RWPE1 (cell line): ENCODE measurements at regions not wholly inside any gene's neighbourhood (a gene's known extent, or its start where the extent isn't known, plus 50 kb on each side); places are given as distances from the start of the nearest gene placed in this dataset.
A peak's percentile ranks its signal among the peaks of the same experiment; 100 is the strongest.

ENCODE experiments used
- CTCF ChIA-PET: fragments of 350-600 bp; sonication (Branson Sonifier 250); formaldehyde crosslinking; extraction: SDS; loops from one replicate; lab custom pipeline; 2021; lab: Yijun Ruan, JAX
- POLR2A ChIA-PET: fragments of 400-600 bp; formaldehyde crosslinking; extraction: SDS; loops from one replicate; lab custom pipeline; 2020; ENCODE audit warnings: antibody characterized with exemption; ENCODE audit not compliant: low non-redundant PET; lab: Yijun Ruan, JAX
- DNase-seq: peaks from one replicate; pipeline ENCODE4 v3.0.0; 2012; ENCODE audit warnings: low spot score
- H3K27ac ChIP-seq: fragments of 450-650 bp; 2 replicates; pipeline ENCODE4 v1.5.1; 2017
- CTCF ChIP-seq: fragments of 450-650 bp; conservative IDR thresholded peaks from 2 replicates; pipeline ENCODE4 v1.5.1; 2017; ENCODE audit warnings: low read depth, mild to moderate bottlenecking

- CTCF ChIA-PET, result interaction anchor here (0.6 kb wide), 2 partner anchors 33 to 46 kb away, joined by 3 read pairs; no protein-coding TSS in a partner anchor
- no peak for TF ChIP-seq CTCF
- POLR2A ChIA-PET, result interaction anchor here (0.6 kb wide), 1 partner anchor 48 kb away, joined by 3 read pairs; no protein-coding TSS in a partner anchor
- no peak overlapping the region for H3K27ac ChIP-seq
- no peak for DNase-seq
These were observed 129.2 kb downstream of the PSMG1 start for GRCh38 chr21:39054066-39054465.

- H3K27ac ChIP-seq, result peak overlapping the region; percentile 70
- ChIA-PET POLR2A (no interaction called here), CTCF (no interaction called here)
- no peak for TF ChIP-seq CTCF
- no peak for DNase-seq
These were observed 130.1 kb downstream of the PSMG1 start for GRCh38 chr21:39053126-39053525.

GRCh38 chr21:39052718-39053117 lies 130.5 kb downstream of the PSMG1 start:
- H3K27ac ChIP-seq, result peak overlapping the region; percentile 70
- no peak for TF ChIP-seq CTCF
- POLR2A ChIA-PET, result no interaction called here
- no peak for DNase-seq
- CTCF ChIA-PET, result no interaction called here

GRCh38 chr21:39051588-39051949 lies 131.7 kb downstream of the PSMG1 start:
- peak; percentile 85 for DNase-seq
- POLR2A ChIA-PET, result interaction anchor here (0.9 kb wide), 1 partner anchor 37 kb away, joined by 3 read pairs; no protein-coding TSS in a partner anchor
- TF ChIP-seq CTCF, result no peak
- CTCF ChIA-PET, result interaction anchor here (1.7 kb wide), 1 partner anchor 40 kb away, joined by 3 read pairs; no protein-coding TSS in a partner anchor
- peak overlapping the region; percentile 94 for H3K27ac ChIP-seq

DNA sequence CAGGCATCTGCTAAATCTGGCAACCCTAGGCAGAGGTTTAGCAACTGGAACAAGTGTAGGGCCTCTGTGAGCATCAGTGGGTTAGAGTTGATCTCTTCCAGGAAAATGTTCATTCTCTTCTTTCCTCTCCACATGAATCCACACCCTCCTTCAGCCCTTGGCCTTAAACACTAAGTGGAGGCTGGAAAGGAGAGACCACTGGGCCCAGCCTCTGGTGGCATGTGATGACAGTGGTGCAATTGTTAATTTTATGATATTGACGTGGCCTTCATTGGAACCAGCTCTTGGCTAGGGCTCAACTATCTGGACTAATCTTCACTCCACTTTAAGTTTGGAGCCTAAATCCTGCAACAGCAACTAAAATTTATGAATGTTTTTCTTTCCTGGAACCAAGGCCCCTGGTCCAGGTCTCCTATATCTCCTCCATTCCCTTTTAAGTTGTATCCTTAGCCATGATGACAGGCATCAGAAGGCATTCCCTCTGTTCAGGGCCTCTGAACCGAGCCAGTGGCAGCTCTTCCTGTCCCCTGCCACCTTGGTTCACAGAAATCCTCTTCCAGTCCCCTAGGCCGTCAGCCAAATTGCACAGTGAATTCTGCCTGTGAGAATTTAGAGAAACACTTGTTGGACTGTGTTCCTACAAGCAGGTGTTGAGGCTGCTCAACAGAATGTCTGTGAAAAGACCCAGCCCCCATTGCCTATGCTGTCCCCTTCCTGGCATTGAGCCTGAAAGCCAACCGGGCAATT lies 132.2 kb downstream of the PSMG1 start:
- H3K27ac ChIP-seq, result peak overlapping the region; percentile 94
- no peak for DNase-seq
- ChIA-PET CTCF (interaction anchor here (1.7 kb wide), 1 partner anchor 39 kb away, joined by 3 read pairs; no protein-coding TSS in a partner anchor), POLR2A (interaction anchor here (0.9 kb wide), 1 partner anchor 36 kb away, joined by 3 read pairs; no protein-coding TSS in a partner anchor)
- TF ChIP-seq CTCF, result no peak

DNA sequence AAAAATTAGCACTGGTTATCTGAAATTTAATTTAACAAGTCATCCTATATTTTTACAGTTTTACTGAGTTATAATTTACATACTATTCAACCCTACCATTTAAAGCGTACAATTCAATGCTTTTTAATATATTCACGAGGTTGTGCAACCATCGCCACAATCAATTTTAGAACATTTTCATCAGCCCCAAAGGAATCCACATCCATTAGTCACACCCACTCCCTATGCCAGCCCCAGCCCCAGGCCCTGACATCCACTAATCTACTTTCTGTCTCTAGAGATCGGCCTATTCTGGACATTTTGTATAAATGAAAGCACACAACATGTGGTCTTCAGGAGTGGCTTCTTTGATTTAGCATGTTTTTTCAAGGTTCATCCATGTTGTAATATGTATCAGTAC lies 134.7 kb downstream of the PSMG1 start:
- ChIA-PET CTCF (interaction anchor here (0.7 kb wide), 1 partner anchor 560 kb away, joined by 5 read pairs; no protein-coding TSS in a partner anchor), POLR2A (no interaction called here)
- DNase-seq, result peak; percentile 80
- TF ChIP-seq CTCF, result no peak
- peak overlapping the region; percentile 94 for H3K27ac ChIP-seq
